HCT116 (cell line): ENCODE measurements at regions not wholly inside any gene's neighbourhood (a gene's known extent, or its start where the extent isn't known, plus 50 kb on each side); places are given as distances from the start of the nearest gene placed in this dataset.

Source experiments
- ATAC-seq: fragments of 200-7000 bp; cut with Tn5 transposase; 2 replicates; pipeline ENCODE4 v1.9.1; 2020; ENCODE audit warnings: mild to moderate bottlenecking, moderate library complexity
- BruUV-seq: library from RNA; stranded (reverse); fragments of 400-500 nt; replicated peaks from 2 replicates; lab custom pipeline; 2021; lab: Mats Ljungman, UMichigan
- CTCF ChIA-PET: fragments of 300-600 bp; sonication (Branson Sonifier 250); formaldehyde crosslinking; loops from one replicate; lab custom pipeline; 2021; ENCODE audit warnings: antibody characterized with exemption; lab: Charles Lee
- POLR2A ChIA-PET: fragments of 300-600, 350-600 bp; sonication (Branson Sonifier 250); formaldehyde crosslinking; loops from one replicate; lab custom pipeline; 2021; ENCODE audit warnings: antibody characterized with exemption; lab: Charles Lee
- RAD21 ChIA-PET, 2 experiments: fragments of 300-600 bp; sonication (Branson Sonifier 250); formaldehyde crosslinking; loops; one replicate each; lab custom pipeline; 2023; ENCODE audit warnings: low total read pairs in 2 of 2; ENCODE audit not compliant: uncharacterized antibody in 2 of 2, unreplicated experiment in 2 of 2, low non-redundant PET in 1 of 2; lab: Charles Lee
- DNase-seq: peaks from one replicate; pipeline ENCODE4 v3.0.0-alpha.2; 2010; ENCODE audit warnings: low read depth, low spot score
- H2AFZ ChIP-seq: fragments of 200-600 bp; shearing (Covaris generic), sonication (generic); 2 replicates; pipeline ENCODE4 v1.6.1; 2017; ENCODE audit warnings: low read depth, mixed run types, mixed read lengths, antibody characterized with exemption, low read length; ENCODE audit not compliant: poor library complexity, severe bottlenecking
- H3K27ac ChIP-seq: 2 replicates; pipeline ENCODE4 v1.5.1; 2012; ENCODE audit warnings: low read depth, low read length
- H3K27me3 ChIP-seq: fragments of 200-600 bp; sonication (generic); 2 replicates; pipeline ENCODE4 v1.6.1; 2016; ENCODE audit warnings: mixed run types, low read length, mixed read lengths; ENCODE audit not compliant: insufficient read depth
- H3K36me3 ChIP-seq, 2 experiments: fragments of 200-500 bp in 1 of 2; fragments of 200-600 bp in 1 of 2; sonication (Bioruptor generic) in 1 of 2; sonication (generic) in 1 of 2; 2 replicates each; pipeline versions ENCODE4 v1.5.1 to v1.6.1; 2014 to 2016; ENCODE audit warnings: low read length in 2 of 2, inconsistent platforms in 1 of 2, mixed read lengths in 1 of 2, mixed run types in 1 of 2; ENCODE audit not compliant: insufficient read depth in 2 of 2, control insufficient read depth in 1 of 2
- H3K4me1 ChIP-seq, 2 experiments: fragments of 200-600 bp in 1 of 2; sonication (generic) in 1 of 2; 2 replicates each; pipeline versions ENCODE4 v1.5.1 to v1.6.1; 2012 to 2017; ENCODE audit warnings: low read length in 2 of 2, inconsistent platforms in 1 of 2, mild to moderate bottlenecking in 1 of 2, mixed read lengths in 1 of 2, mixed run types in 1 of 2, moderate library complexity in 1 of 2; ENCODE audit not compliant: insufficient read depth in 2 of 2, control insufficient read depth in 1 of 2
- H3K4me2 ChIP-seq: fragments of 200-600 bp; sonication (generic); 2 replicates; pipeline ENCODE4 v1.6.1; 2017; ENCODE audit warnings: mixed run types, low read length, mixed read lengths
- H3K4me3 ChIP-seq, 2 experiments: fragments of 200-600 bp in 1 of 2; sonication (generic) in 1 of 2; replicated peaks in 1 of 2; 2 replicates each; pipeline ENCODE4 v1.5.1; 2011 to 2016; ENCODE audit warnings: low read length in 2 of 2, control low read depth in 1 of 2, low read depth in 1 of 2, mild to moderate bottlenecking in 1 of 2, mixed read lengths in 1 of 2, mixed run types in 1 of 2
- H3K79me2 ChIP-seq: fragments of 200-600 bp; sonication (generic); 2 replicates; pipeline ENCODE4 v1.6.1; 2017; ENCODE audit warnings: mild to moderate bottlenecking, mixed run types, low read length, moderate library complexity, mixed read lengths; ENCODE audit not compliant: insufficient read depth
- H3K9ac ChIP-seq: fragments of 200-600 bp; sonication (generic); 2 replicates; pipeline ENCODE4 v1.6.1; 2016; ENCODE audit warnings: low read length, mixed read lengths
- H3K9me2 ChIP-seq: fragments of 200-600 bp; sonication (generic), shearing (Covaris generic); 2 replicates; pipeline ENCODE4 v1.6.1; 2017; ENCODE audit warnings: mixed run types, mild to moderate bottlenecking, moderate library complexity; ENCODE audit not compliant: insufficient read depth
- H3K9me3 ChIP-seq, 2 experiments: fragments of 200-500 bp in 1 of 2; fragments of 200-600 bp in 1 of 2; sonication (Bioruptor generic) in 1 of 2; sonication (generic) in 1 of 2; 2 replicates each; pipeline ENCODE4 v1.6.1; 2014 to 2017; ENCODE audit warnings: low read length in 2 of 2, mixed read lengths in 2 of 2, inconsistent platforms in 1 of 2, low read depth in 1 of 2, mild to moderate bottlenecking in 1 of 2, mixed run types in 1 of 2, moderate library complexity in 1 of 2; ENCODE audit not compliant: control insufficient read depth in 1 of 2, insufficient read depth in 1 of 2
- H4K20me1 ChIP-seq: fragments of 200-600 bp; sonication (generic), shearing (Covaris generic); 2 replicates; pipeline ENCODE4 v1.6.1; 2017; ENCODE audit warnings: mixed run types, mild to moderate bottlenecking, moderate library complexity; ENCODE audit not compliant: insufficient read depth
- CBX3 ChIP-seq: IDR thresholded peaks from 2 replicates; pipeline ENCODE4 v1.6.1; 2012; ENCODE audit warnings: low read depth
- CEBPB ChIP-seq: IDR thresholded peaks from 2 replicates; pipeline ENCODE4 v1.6.1; 2012; ENCODE audit warnings: low read depth
- ELF1 ChIP-seq: IDR thresholded peaks from 2 replicates; pipeline ENCODE4 v1.6.1; 2012; ENCODE audit warnings: low read depth, borderline replicate concordance
- EZH2 ChIP-seq: fragments of 200-600 bp; sonication (generic); IDR thresholded peaks from 2 replicates; pipeline ENCODE4 v1.6.1; 2017; ENCODE audit warnings: antibody characterized with exemption, mixed run types
- EZH2phosphoT487 ChIP-seq: fragments of 200-600 bp; IDR thresholded peaks from 2 replicates; pipeline ENCODE4 v1.6.1; 2018; ENCODE audit warnings: antibody characterized with exemption, borderline replicate concordance
- FOSL1 ChIP-seq: IDR thresholded peaks from 2 replicates; pipeline ENCODE4 v1.6.1; 2012; ENCODE audit warnings: low read depth
- JUND ChIP-seq: IDR thresholded peaks from 2 replicates; pipeline ENCODE4 v1.6.1; 2012
- POLR2A ChIP-seq: IDR thresholded peaks from 2 replicates; pipeline ENCODE4 v1.7.0; 2011; ENCODE audit warnings: borderline replicate concordance; ENCODE audit not compliant: insufficient read depth, insufficient read length; ENCODE audit errors: extremely low read depth
- RAD21 ChIP-seq: IDR thresholded peaks from 2 replicates; pipeline ENCODE4 v1.6.1; 2012; ENCODE audit warnings: low read depth, mild to moderate bottlenecking
- SP1 ChIP-seq: IDR thresholded peaks from 2 replicates; pipeline ENCODE4 v1.6.1; 2012; ENCODE audit warnings: low read depth
- TCF7L2 ChIP-seq: IDR thresholded peaks from 2 replicates; pipeline ENCODE4 v1.7.0; 2011; ENCODE audit warnings: borderline replicate concordance, inconsistent platforms; ENCODE audit not compliant: insufficient read depth, insufficient read length; ENCODE audit errors: extremely low read depth
- YY1 ChIP-seq: IDR thresholded peaks from 2 replicates; pipeline ENCODE4 v1.6.1; 2011; ENCODE audit warnings: low read length, low read depth, moderate library complexity, mild to moderate bottlenecking; ENCODE audit not compliant: insufficient replicate concordance; ENCODE audit errors: extremely low read depth
- ZFX ChIP-seq: fragments of 450-650 bp; IDR thresholded peaks from 2 replicates; pipeline ENCODE4 v1.6.1; 2017
- intact Hi-C: fragments of 100-400 bp; cut with micrococcal nuclease; formaldehyde crosslinking; loops from 2 replicates; pipeline ENCODE4 v1.10.0; 2022
- TF ChIP-seq, protein P1 (sequence below): IDR thresholded peaks from 2 replicates; pipeline ENCODE4 v1.6.1; 2012
- TF ChIP-seq, protein P2 (sequence below): IDR thresholded peaks from 2 replicates; pipeline ENCODE4 v1.6.1; 2012

DNA sequence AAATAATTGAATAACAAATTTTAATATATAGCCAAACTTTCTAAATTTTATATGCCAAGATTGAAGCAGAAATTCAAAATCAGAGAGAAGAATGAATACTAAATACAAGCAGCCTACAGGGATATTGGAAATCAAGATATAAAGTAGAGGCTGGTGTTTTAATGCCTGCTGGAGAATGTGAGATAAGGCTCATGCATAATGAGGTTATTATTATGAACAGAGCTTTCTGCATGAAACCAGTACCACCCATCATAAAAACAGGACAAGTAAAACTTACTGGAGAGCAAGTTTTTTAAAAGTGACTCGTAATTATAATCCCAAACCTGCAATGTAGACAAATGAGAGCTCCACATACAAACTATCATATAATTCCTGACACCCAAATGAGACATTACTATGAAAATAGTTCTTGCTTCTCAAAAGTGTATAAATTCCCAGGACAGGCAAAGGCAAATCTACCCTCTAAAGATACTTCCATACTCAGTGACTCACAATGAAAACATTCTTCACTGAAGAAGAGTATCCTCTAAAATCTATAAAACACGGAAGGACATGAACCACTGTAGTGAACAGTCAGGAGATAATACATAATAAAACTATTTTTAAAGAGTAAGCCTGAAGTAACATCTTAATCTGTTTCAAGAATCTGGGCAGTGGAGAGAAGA is 532.0 kb upstream of the GRAMD2B start:
- Histone ChIP-seq H3K27me3 (no peaks in the 10 kb centered on the region), H3K4me3 (no peak overlapping the region), H3K4me1 (no peaks in the 10 kb centered on the region), H3K4me2 (no peak overlapping the region), H3K9ac (no peak overlapping the region), H3K9me2 (no peaks in the 10 kb centered on the region), H3K36me3 (no peaks in the 10 kb centered on the region), H3K9me3 (no peaks in the 10 kb centered on the region), H3K79me2 (no peaks in the 10 kb centered on the region), H3K27ac (no peak overlapping the region), H2AFZ (no peak overlapping the region), H4K20me1 (no peaks in the 10 kb centered on the region)
- ChIA-PET CTCF (no interaction called here), RAD21 (no interaction called here), POLR2A (no interaction called here)
- intact Hi-C loops, result no loop called here
- ATAC-seq, result no peak
- BruUV-seq, result no TSS peak
- TF ChIP-seq FOSL1 (no peak), EZH2 (no peak), EZH2phosphoT487 (no peak), SP1 (no peak), ELF1 (no peak), YY1 (no peak), RAD21 (no peak), CEBPB (no peak), ZFX (no peak), TCF7L2 (no peak), POLR2A (no peak), JUND (no peak), CBX3 (no peak)
- TF ChIP-seq, protein P1, sequence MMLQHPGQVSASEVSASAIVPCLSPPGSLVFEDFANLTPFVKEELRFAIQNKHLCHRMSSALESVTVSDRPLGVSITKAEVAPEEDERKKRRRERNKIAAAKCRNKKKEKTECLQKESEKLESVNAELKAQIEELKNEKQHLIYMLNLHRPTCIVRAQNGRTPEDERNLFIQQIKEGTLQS, result no peak
- TF ChIP-seq, protein P2, sequence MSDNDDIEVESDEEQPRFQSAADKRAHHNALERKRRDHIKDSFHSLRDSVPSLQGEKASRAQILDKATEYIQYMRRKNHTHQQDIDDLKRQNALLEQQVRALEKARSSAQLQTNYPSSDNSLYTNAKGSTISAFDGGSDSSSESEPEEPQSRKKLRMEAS, result no peak
- DNase-seq, result no peak
